GM12891 (cell line): ENCODE measurements at regions not wholly inside any gene's neighbourhood (a gene's known extent, or its start where the extent isn't known, plus 50 kb on each side); places are given as distances from the start of the nearest gene placed in this dataset.

Experiments
- PAX5 ChIP-seq: IDR thresholded peaks from 2 replicates; pipeline ENCODE4 v1.6.1; 2011; ENCODE audit warnings: low read length, moderate library complexity, mild to moderate bottlenecking; ENCODE audit not compliant: insufficient read depth, severe bottlenecking
- POLR2A ChIP-seq: IDR thresholded peaks from 2 replicates; pipeline ENCODE4 v1.6.1; 2011; ENCODE audit warnings: low read depth, low read length, control low read depth
- POLR2AphosphoS5 ChIP-seq: IDR thresholded peaks from 2 replicates; pipeline ENCODE4 v1.6.1; 2011; ENCODE audit warnings: low read depth, low read length, control low read depth
- POU2F2 ChIP-seq: IDR thresholded peaks from 2 replicates; pipeline ENCODE4 v1.6.1; 2011; ENCODE audit warnings: low read depth, mild to moderate bottlenecking, control low read depth, low read length, moderate library complexity
- SPI1 ChIP-seq: IDR thresholded peaks from 2 replicates; pipeline ENCODE4 v1.6.1; 2011; ENCODE audit warnings: low read depth, low read length, control low read depth
- TAF1 ChIP-seq: IDR thresholded peaks from 2 replicates; pipeline ENCODE4 v1.6.1; 2011; ENCODE audit warnings: low read depth, low read length, control low read depth

DNA sequence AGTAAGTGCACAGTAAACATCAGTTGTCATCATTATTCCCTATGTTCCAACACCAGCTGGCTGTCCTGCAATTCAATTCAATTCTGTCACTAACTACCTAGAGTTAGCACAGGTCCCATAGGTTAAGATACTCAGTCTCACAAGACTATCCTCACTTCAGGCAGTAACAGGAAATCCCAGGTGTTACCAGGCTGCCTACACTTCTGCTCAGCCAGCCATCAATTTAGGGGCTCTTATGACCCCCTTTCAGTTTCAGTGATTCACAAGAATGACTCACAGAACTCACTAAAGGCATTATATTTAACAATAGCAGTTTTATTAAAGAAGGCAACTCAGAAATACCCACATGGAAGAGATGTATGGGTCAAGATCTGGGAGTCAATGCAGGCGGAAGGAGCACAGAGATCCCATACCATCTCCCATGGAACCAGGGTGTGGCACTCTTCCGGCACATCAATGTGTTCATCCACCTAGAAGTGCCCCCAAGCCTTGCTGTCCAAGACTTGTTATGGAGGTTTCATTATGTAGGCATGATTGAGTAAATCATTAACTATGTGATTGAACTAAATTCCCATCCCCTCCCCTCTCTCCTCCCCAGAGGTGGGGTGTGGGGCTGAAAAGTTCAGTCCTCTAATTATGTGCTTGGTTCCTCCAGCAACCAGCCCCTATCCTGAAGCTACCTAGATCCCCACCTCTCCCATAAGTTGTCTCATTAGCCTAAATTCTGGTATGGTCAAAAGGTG, 120.8 kb upstream of the WSCD2 start:
- TF ChIP-seq POLR2A (no peak), POLR2AphosphoS5 (no peak), TAF1 (no peak), SPI1 (no peak), POU2F2 (no peak), PAX5 (no peak)
